ENCODE measurements at regions not wholly inside any gene's neighbourhood (a gene's known extent, or its start where the extent isn't known, plus 50 kb on each side); places are given as distances from the start of the nearest gene placed in this dataset.

- H3K4ac ChIP-seq (ENCODE audit: low read depth, low read length), result no peak overlapping the region
- H4K5ac ChIP-seq (ENCODE audit: low read depth, low read length), result no peak overlapping the region
- BruUV-seq (replicated peaks), result no TSS peak
- no peak overlapping the region for H3K14ac ChIP-seq (replicated peaks; ENCODE audit: low read depth, low read length)
- no peak overlapping the region for H3K4me3 ChIP-seq (ENCODE audit: insufficient read depth, low read depth, low read length)
- in situ Hi-C loops (cut with MboI; ENCODE audit: low sequenced_read_pairs) (no loop called here), intact Hi-C loops (cut with micrococcal nuclease) (loop anchor here (5.0 to 10.0 kb wide), 2 partner anchors 795 to 1043 kb away; no protein-coding TSS in a partner anchor), dilution Hi-C loops (cut with HindIII; ENCODE audit: low sequenced_read_pairs, unreplicated experiment) (no loop called here)
- H4K20me1 ChIP-seq (ENCODE audit: insufficient read depth, low read length), result no peaks in the 10 kb centered on the region
- no peak overlapping the region for H3K18ac ChIP-seq (ENCODE audit: low read depth, low read length)
- no peaks in the 10 kb centered on the region for H3K27me3 ChIP-seq (ENCODE audit: control insufficient read depth, insufficient read depth, low read length)
- H4K91ac ChIP-seq (ENCODE audit: insufficient read depth, low read depth, low read length), result no peak overlapping the region
- no peaks in the 10 kb centered on the region for H3K79me1 ChIP-seq (ENCODE audit: low read depth in 1 of 2, low read length in 2 of 2)
- H3K9ac ChIP-seq (ENCODE audit: low read depth, low read length), result no peak overlapping the region
- H3K27ac ChIP-seq (ENCODE audit: insufficient read depth, low read length), result no peak overlapping the region
- no peaks in the 10 kb centered on the region for H3K9me3 ChIP-seq (ENCODE audit: control insufficient read depth, insufficient read depth, low read length)
- no peak overlapping the region for H3K23ac ChIP-seq (ENCODE audit: low read depth, low read length)
- no CpG with 5 or more reads among the region's 3 CpGs for WGBS, 2 experiments (ENCODE audit: extremely low coverage in 2 of 2, insufficient read length in 1 of 2)
- no peak overlapping the region for H2BK120ac ChIP-seq (ENCODE audit: low read depth, low read length)
- ChIA-PET CTCF (interaction anchor here (0.9 to 1.4 kb wide), 3 partner anchors 27 to 228 kb away, joined by 3 to 9 read pairs (median 3); no protein-coding TSS in a partner anchor), POLR2A (ENCODE audit: unreplicated experiment) (no interaction called here)
- no peak overlapping the region for H3K4me2 ChIP-seq (ENCODE audit: low read depth, low read length)
- H2AK9ac ChIP-seq (replicated peaks; ENCODE audit: low read depth, low read length, poor library complexity), result no peak overlapping the region
- TF ChIP-seq CHD1 (IDR thresholded peaks at IDR 0.05; ENCODE audit: low read depth, low read length), result no peak
- no peak for TF ChIP-seq USF2 (IDR thresholded peaks at IDR 0.05; ENCODE audit: low read depth, low read length)
- no peak for TF ChIP-seq RCOR1 (IDR thresholded peaks at IDR 0.05; ENCODE audit: insufficient replicate concordance, low read length)
- no peak for TF ChIP-seq FOS (IDR thresholded peaks at IDR 0.05; ENCODE audit: low read depth, low read length)
- no peak for TF ChIP-seq CEBPB (IDR thresholded peaks at IDR 0.05; ENCODE audit: low read depth, low read length)
- no peak for TF ChIP-seq CTCF (conservative IDR thresholded peaks at IDR 0.05; ENCODE audit: low read depth, low read length)
- no peak for TF ChIP-seq RFX5 (IDR thresholded peaks at IDR 0.05; ENCODE audit: low read depth, low read length)
- no peak for TF ChIP-seq MAFK (IDR thresholded peaks at IDR 0.05; ENCODE audit: low read depth, low read length)
- TF ChIP-seq MAZ (IDR thresholded peaks at IDR 0.05; ENCODE audit: borderline replicate concordance, low read depth, low read length), result no peak
- no peak for TF ChIP-seq BHLHE40 (IDR thresholded peaks at IDR 0.05; ENCODE audit: low read depth, low read length)
- no peak for TF ChIP-seq SMC3 (IDR thresholded peaks at IDR 0.05; ENCODE audit: low read depth, low read length)
- TF ChIP-seq POLR2A (IDR thresholded peaks at IDR 0.05; ENCODE audit: low read depth, low read length), result no peak
- TF ChIP-seq RAD21 (IDR thresholded peaks at IDR 0.05; ENCODE audit: low read length), result no peak
- TF ChIP-seq MXI1 (IDR thresholded peaks at IDR 0.05; ENCODE audit: borderline replicate concordance, low read depth, low read length), result no peak
- no peak for TF ChIP-seq NFE2L2 (IDR thresholded peaks at IDR 0.05; ENCODE audit: low read depth, low read length)
- TF ChIP-seq ELK1 (IDR thresholded peaks at IDR 0.05; ENCODE audit: borderline replicate concordance, low read depth, low read length), result no peak
- H2BK5ac ChIP-seq (ENCODE audit: low read depth, low read length, poor library complexity, severe bottlenecking), result no peak overlapping the region
- H2BK15ac ChIP-seq (ENCODE audit: low read depth, low read length), result no peak overlapping the region
- no peak overlapping the region for H3K56ac ChIP-seq (ENCODE audit: extremely low read depth, insufficient read depth, low read length)
- peak overlapping the region; percentile 41 for H2AFZ ChIP-seq (replicated peaks; ENCODE audit: low read length, poor library complexity)
- H2AK5ac ChIP-seq (ENCODE audit: low read depth, low read length), result no peak overlapping the region
- H3K36me3 ChIP-seq (ENCODE audit: control insufficient read depth, insufficient read depth, low read length), result no peaks in the 10 kb centered on the region
- no peak for ATAC-seq (ENCODE audit: low read depth)
- H3K9me1 ChIP-seq (ENCODE audit: insufficient read depth, low read length), result no peaks in the 10 kb centered on the region
- no peak overlapping the region for H4K8ac ChIP-seq (ENCODE audit: low read depth in 2 of 2, low read length in 2 of 2)
- H2BK20ac ChIP-seq (ENCODE audit: low read depth, low read length), result no peak overlapping the region
- DNase-seq, result no peak
- no peaks in the 10 kb centered on the region for H3K4me1 ChIP-seq (ENCODE audit: control insufficient read depth, insufficient read depth, low read length)
Measured at GRCh38 chr9:73080110-73080694, 71.5 kb upstream of the ANXA1 start.

All from IMR-90 (cell line).